HepG2 (cell line): ENCODE measurements at regions not wholly inside any gene's neighbourhood (a gene's known extent, or its start where the extent isn't known, plus 50 kb on each side); places are given as distances from the start of the nearest gene placed in this dataset.

Experiments used
- ATAC-seq: fragments of 200-7000 bp; cut with Tn5 transposase; 3 replicates; pipeline ENCODE4 v1.9.1; 2020; ENCODE audit warnings: mild to moderate bottlenecking, moderate library complexity
- BruUV-seq: library from RNA; stranded (reverse); fragments of 400-500 nt; replicated peaks from 2 replicates; lab custom pipeline; 2021; lab: Mats Ljungman, UMichigan
- CTCF ChIA-PET: fragments of 300-600 bp; formaldehyde crosslinking; extraction: SDS; loops from one replicate; lab custom pipeline; 2021; ENCODE audit warnings: low total read pairs, inconsistent platforms, low intra/inter-chr PET ratio; lab: Yijun Ruan, JAX
- POLR2A ChIA-PET: fragments of 350-600 bp; sonication (Branson Sonifier 250); formaldehyde crosslinking; loops from one replicate; lab custom pipeline; 2020; ENCODE audit warnings: antibody characterized with exemption, inconsistent platforms; lab: Yijun Ruan, JAX
- DNase-seq: peaks from one replicate; pipeline ENCODE4 v3.0.0-alpha.2; 2015; ENCODE audit warnings: low spot score
- FAIRE-seq: peaks from 3 replicates; lab custom pipeline; 2011; peaks lifted over from hg19 to GRCh38; lab: Jason Lieb, UNC
- H2AFZ ChIP-seq: one replicate; pipeline ENCODE4 v1.6.1; 2011; ENCODE audit warnings: low read length, inconsistent platforms
- H3K27ac ChIP-seq: fragments of 300-600 bp; 3 replicates; pipeline ENCODE4 v1.8.0; 2011; ENCODE audit warnings: mixed run types, mild to moderate bottlenecking, mixed read lengths, low read length, inconsistent platforms; ENCODE audit not compliant: insufficient read depth; ENCODE audit errors: extremely low read length
- H3K27me3 ChIP-seq, 2 experiments: fragments of 200-600 bp in 1 of 2; 2 replicates in 1 of 2; 3 replicates in 1 of 2; pipeline versions ENCODE4 v1.6.0 to v1.8.0; 2011; ENCODE audit warnings: low read length in 2 of 2, mild to moderate bottlenecking in 2 of 2, moderate library complexity in 2 of 2, inconsistent platforms in 1 of 2; ENCODE audit not compliant: insufficient read depth in 2 of 2, control insufficient read depth in 1 of 2
- H3K36me3 ChIP-seq, 2 experiments: fragments of 200-600 bp in 1 of 2; replicated peaks in 1 of 2; 2 replicates in 1 of 2; 3 replicates in 1 of 2; pipeline versions ENCODE4 v1.5.1 to v1.8.0; 2011; ENCODE audit warnings: low read length in 2 of 2, inconsistent platforms in 1 of 2; ENCODE audit not compliant: insufficient read depth in 2 of 2, control insufficient read depth in 1 of 2
- H3K4me1 ChIP-seq: 2 replicates; pipeline ENCODE4 v1.5.1; 2012; ENCODE audit warnings: low read length, inconsistent platforms; ENCODE audit not compliant: insufficient read depth
- H3K4me2 ChIP-seq: 2 replicates; pipeline ENCODE4 v1.6.0; 2011; ENCODE audit warnings: low read depth, low read length, inconsistent platforms
- H3K4me3 ChIP-seq, 3 experiments: fragments of 200-600 bp in 1 of 3; sonication (generic), shearing (Covaris generic) in 1 of 3; replicated peaks in 1 of 3; 2 replicates each; pipeline ENCODE4 v1.5.1; 2011 to 2016; ENCODE audit warnings: low read length in 3 of 3, inconsistent platforms in 2 of 3, low read depth in 2 of 3, mild to moderate bottlenecking in 2 of 3, control low read depth in 1 of 3, mixed read lengths in 1 of 3; ENCODE audit not compliant: insufficient read depth in 1 of 3
- H3K79me2 ChIP-seq: one replicate; pipeline ENCODE4 v1.6.1; 2011; ENCODE audit warnings: low read length, inconsistent platforms; ENCODE audit not compliant: insufficient read depth
- H3K9ac ChIP-seq: 2 replicates; pipeline ENCODE4 v1.6.0; 2011; ENCODE audit warnings: mild to moderate bottlenecking, low read depth, low read length, inconsistent platforms; ENCODE audit not compliant: insufficient read depth
- H3K9me3 ChIP-seq: 2 replicates; pipeline ENCODE4 v1.5.1; 2012; ENCODE audit warnings: mild to moderate bottlenecking, low read length
- H4K20me1 ChIP-seq: 2 replicates; pipeline ENCODE4 v1.6.0; 2011; ENCODE audit warnings: inconsistent platforms, mild to moderate bottlenecking, low read length, moderate library complexity; ENCODE audit not compliant: insufficient read depth
- EEA1 ChIP-seq: sonication (generic); formaldehyde crosslinking; IDR thresholded peaks from 2 replicates; pipeline ENCODE4 v1.5.1; 2020; ENCODE audit warnings: mild to moderate bottlenecking, missing genetic modification reagents, borderline replicate concordance
- HNRNPH1 ChIP-seq: fragments of 200-400 bp; formaldehyde crosslinking; optimal IDR thresholded peaks from 2 replicates; pipeline ENCODE3; 2017; ENCODE audit warnings: mild to moderate bottlenecking, low read depth, low read length
- KMT2B ChIP-seq: IDR thresholded peaks from 2 replicates; pipeline ENCODE4 v1.6.1; 2016; ENCODE audit warnings: missing genetic modification reagents, missing compliant biosample characterization
- ZBTB3 ChIP-seq: sonication (generic); formaldehyde crosslinking; IDR thresholded peaks from 2 replicates; pipeline ENCODE4 v1.4.0; 2020; ENCODE audit warnings: low read depth, mild to moderate bottlenecking, moderate library complexity, missing genetic modification reagents, borderline replicate concordance
- ZFP37 ChIP-seq: sonication (generic); formaldehyde crosslinking; IDR thresholded peaks from 2 replicates; pipeline ENCODE4 v1.4.0; 2020; ENCODE audit warnings: missing genetic modification reagents, borderline replicate concordance
- ZNF564 ChIP-seq: sonication (generic); formaldehyde crosslinking; IDR thresholded peaks from 2 replicates; pipeline ENCODE4 v1.8.1; 2023; ENCODE audit warnings: mild to moderate bottlenecking, missing genetic modification reagents
- ZNF709 ChIP-seq: sonication (generic); formaldehyde crosslinking; IDR thresholded peaks from 2 replicates; pipeline ENCODE4 v1.5.0; 2020; ENCODE audit warnings: mild to moderate bottlenecking, missing genetic modification reagents
- WGBS: methylation state at CpG from one replicate; pipeline ENCODE4 v1.1.6; 2017; ENCODE audit warnings: low lambda C conversion rate; 5-methylcytosine and 5-hydroxymethylcytosine counted together
- in situ Hi-C: cut with HindIII; loops from 2 replicates; pipeline ENCODE4 v1.10.0; 2017; ENCODE audit warnings: low pct_unique_long_range_greater_than_20kb; ENCODE audit not compliant: extremely low pct_ligation_motif_present
- intact Hi-C: fragments of 100-400 bp; cut with micrococcal nuclease; formaldehyde crosslinking; loops from one replicate; pipeline ENCODE4 v1.10.0; 2022; ENCODE audit not compliant: unreplicated experiment
- TF ChIP-seq, protein P1 (sequence below): sonication (generic); formaldehyde crosslinking; IDR thresholded peaks from 2 replicates; pipeline ENCODE4 v1.4.0; 2020; ENCODE audit warnings: missing genetic modification reagents

DNA sequence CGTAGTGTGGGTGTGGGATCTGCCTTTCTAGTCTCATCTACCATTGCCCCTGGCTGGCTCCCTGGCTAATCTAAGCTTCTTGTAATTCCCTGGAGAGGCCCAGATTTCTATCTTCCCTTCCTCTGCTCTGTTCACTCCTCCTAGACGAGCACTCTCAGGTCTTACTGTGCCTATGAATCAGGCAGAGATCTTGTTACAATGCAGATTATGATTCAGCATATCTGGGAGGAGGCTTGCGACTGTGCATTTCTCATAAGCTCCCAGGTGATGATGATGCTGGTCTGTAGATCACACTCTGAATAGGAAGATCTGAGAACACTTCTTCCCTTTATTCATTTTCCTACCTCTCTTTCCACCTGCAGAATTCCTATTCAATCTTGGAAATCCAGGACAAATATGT, 200.1 kb downstream of the CBLN1 start:
- in situ Hi-C loops = no loop called here
- POLR2A ChIA-PET = no interaction called here

More for the DNA sequence above, 200.1 kb downstream of the CBLN1 start:
- no peak overlapping the region for H2AFZ ChIP-seq
- FAIRE-seq (no peak), ATAC-seq (no peak), DNase-seq (no peak)
- intact Hi-C loops = no loop called here
- no peak overlapping the region for H3K4me3 ChIP-seq
- H3K79me2 ChIP-seq = no peaks in the 10 kb centered on the region
- H3K4me1 ChIP-seq = no peaks in the 10 kb centered on the region
- no peak overlapping the region for H3K9ac ChIP-seq
- CTCF ChIA-PET = no interaction called here
- peaks cover 33% of the 10 kb centered on the region for H3K9me3 ChIP-seq
- H3K27me3 ChIP-seq = no peaks in the 10 kb centered on the region
- no peaks in the 10 kb centered on the region for H4K20me1 ChIP-seq
- H3K36me3 ChIP-seq = no peaks in the 10 kb centered on the region
- H3K4me2 ChIP-seq = no peak overlapping the region
- 12% methylated on average over 3 of the region's 3 CpGs for WGBS
- TF ChIP-seq KMT2B (no peak), ZBTB3 (CRISPR knock-in tag) (no peak), ZFP37 (no peak), HNRNPH1 (no peak), ZNF709 (CRISPR knock-in tag) (no peak), EEA1 (CRISPR knock-in tag) (no peak), ZNF564 (no peak)
- TF ChIP-seq, protein P1, sequence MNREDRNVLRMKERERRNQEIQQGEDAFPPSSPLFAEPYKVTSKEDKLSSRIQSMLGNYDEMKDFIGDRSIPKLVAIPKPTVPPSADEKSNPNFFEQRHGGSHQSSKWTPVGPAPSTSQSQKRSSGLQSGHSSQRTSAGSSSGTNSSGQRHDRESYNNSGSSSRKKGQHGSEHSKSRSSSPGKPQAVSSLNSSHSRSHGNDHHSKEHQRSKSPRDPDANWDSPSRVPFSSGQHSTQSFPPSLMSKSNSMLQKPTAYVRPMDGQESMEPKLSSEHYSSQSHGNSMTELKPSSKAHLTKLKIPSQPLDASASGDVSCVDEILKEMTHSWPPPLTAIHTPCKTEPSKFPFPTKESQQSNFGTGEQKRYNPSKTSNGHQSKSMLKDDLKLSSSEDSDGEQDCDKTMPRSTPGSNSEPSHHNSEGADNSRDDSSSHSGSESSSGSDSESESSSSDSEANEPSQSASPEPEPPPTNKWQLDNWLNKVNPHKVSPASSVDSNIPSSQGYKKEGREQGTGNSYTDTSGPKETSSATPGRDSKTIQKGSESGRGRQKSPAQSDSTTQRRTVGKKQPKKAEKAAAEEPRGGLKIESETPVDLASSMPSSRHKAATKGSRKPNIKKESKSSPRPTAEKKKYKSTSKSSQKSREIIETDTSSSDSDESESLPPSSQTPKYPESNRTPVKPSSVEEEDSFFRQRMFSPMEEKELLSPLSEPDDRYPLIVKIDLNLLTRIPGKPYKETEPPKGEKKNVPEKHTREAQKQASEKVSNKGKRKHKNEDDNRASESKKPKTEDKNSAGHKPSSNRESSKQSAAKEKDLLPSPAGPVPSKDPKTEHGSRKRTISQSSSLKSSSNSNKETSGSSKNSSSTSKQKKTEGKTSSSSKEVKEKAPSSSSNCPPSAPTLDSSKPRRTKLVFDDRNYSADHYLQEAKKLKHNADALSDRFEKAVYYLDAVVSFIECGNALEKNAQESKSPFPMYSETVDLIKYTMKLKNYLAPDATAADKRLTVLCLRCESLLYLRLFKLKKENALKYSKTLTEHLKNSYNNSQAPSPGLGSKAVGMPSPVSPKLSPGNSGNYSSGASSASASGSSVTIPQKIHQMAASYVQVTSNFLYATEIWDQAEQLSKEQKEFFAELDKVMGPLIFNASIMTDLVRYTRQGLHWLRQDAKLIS = no peak
- no peak overlapping the region for H3K27ac ChIP-seq
- no TSS peak for BruUV-seq
